ENCODE measurements at regions not wholly inside any gene's neighbourhood (a gene's known extent, or its start where the extent isn't known, plus 50 kb on each side); places are given as distances from the start of the nearest gene placed in this dataset.
"Not testable (repeated sequence)": the region's sequence is repeated elsewhere in the genome, so short reads cannot be mapped to it uniquely, and the experiment has no call there.

- no peak for DNase-seq (ENCODE audit: low read depth)
These were observed 52.8 kb upstream of the IKZF1 start for GRCh38 chr7:50251765-50252164.

- no peak for DNase-seq (ENCODE audit: low read depth)
These were observed 58.0 kb upstream of the IKZF1 start for GRCh38 chr7:50246551-50246950.

- DNase-seq (ENCODE audit: low read depth) = not testable (repeated sequence)
These were observed 62.4 kb upstream of the IKZF1 start for GRCh38 chr7:50242111-50242510.

GRCh38 chr7:50240699-50241098 is 63.8 kb upstream of the IKZF1 start:
- DNase-seq (ENCODE audit: low read depth) = not testable (repeated sequence)

- no peak for DNase-seq (ENCODE audit: low read depth)
These were observed 74.6 kb upstream of the IKZF1 start for GRCh38 chr7:50229964-50230363.

- no peak for DNase-seq (ENCODE audit: low read depth)
These were observed 76.4 kb upstream of the IKZF1 start for GRCh38 chr7:50228148-50228547.

GRCh38 chr7:50227726-50228125 is 76.8 kb upstream of the IKZF1 start:
- DNase-seq (ENCODE audit: low read depth) = no peak

GRCh38 chr7:50226669-50227068 is 77.8 kb upstream of the IKZF1 start:
- no peak for DNase-seq (ENCODE audit: low read depth)

GRCh38 chr7:50226145-50226544 is 78.4 kb upstream of the IKZF1 start:
- no peak for DNase-seq (ENCODE audit: low read depth)

- DNase-seq (ENCODE audit: low read depth) = no peak
These were observed 83.1 kb upstream of the IKZF1 start for GRCh38 chr7:50221433-50221832.

GRCh38 chr7:50221028-50221427 is 83.5 kb upstream of the IKZF1 start:
- DNase-seq (ENCODE audit: low read depth) = no peak

- DNase-seq (ENCODE audit: low read depth) = no peak
These were observed 84.2 kb upstream of the IKZF1 start for GRCh38 chr7:50220273-50220672.

- no peak for DNase-seq (ENCODE audit: low read depth)
These were observed 86.7 kb upstream of the IKZF1 start for GRCh38 chr7:50217821-50218281.

- DNase-seq (ENCODE audit: low read depth) = no peak
These were observed 87.1 kb upstream of the IKZF1 start for GRCh38 chr7:50217401-50217800.

GRCh38 chr7:50216626-50217025 is 87.9 kb upstream of the IKZF1 start:
- no peak for DNase-seq (ENCODE audit: low read depth)

GRCh38 chr7:50214771-50215170 is 89.7 kb upstream of the IKZF1 start:
- DNase-seq (ENCODE audit: low read depth) = no peak

- no peak for DNase-seq (ENCODE audit: low read depth)
These were observed 90.3 kb upstream of the IKZF1 start for GRCh38 chr7:50214126-50214670.

GRCh38 chr7:50213622-50214017 is 90.9 kb upstream of the IKZF1 start:
- DNase-seq (ENCODE audit: low read depth) = no peak

GRCh38 chr7:50212666-50213621 is 91.6 kb upstream of the IKZF1 start:
- DNase-seq (ENCODE audit: low read depth) = no peak

- DNase-seq (ENCODE audit: low read depth) = no peak
These were observed 92.5 kb upstream of the IKZF1 start for GRCh38 chr7:50212016-50212325.

- DNase-seq (ENCODE audit: low read depth) = no peak
These were observed 93.1 kb upstream of the IKZF1 start for GRCh38 chr7:50211130-50212015.

- DNase-seq (ENCODE audit: low read depth) = no peak
These were observed 93.8 kb upstream of the IKZF1 start for GRCh38 chr7:50210706-50211115.
